AG10803 (cell line): ENCODE measurements at regions not wholly inside any gene's neighbourhood (a gene's known extent, or its start where the extent isn't known, plus 50 kb on each side); places are given as distances from the start of the nearest gene placed in this dataset.
"Not testable (repeated sequence)": the region's sequence is repeated elsewhere in the genome, so short reads cannot be mapped to it uniquely, and the experiment has no call there.

Experiments
- DNase-seq: peaks from one replicate; pipeline ENCODE4 v3.0.0; 2010; ENCODE audit warnings: low read depth
- H3K4me3 ChIP-seq: 2 replicates; pipeline ENCODE4 v1.5.1; 2011; ENCODE audit warnings: mild to moderate bottlenecking, low read length, control low read depth
- CTCF ChIP-seq: conservative IDR thresholded peaks from 2 replicates; pipeline ENCODE4 v1.5.1; 2011; ENCODE audit warnings: mild to moderate bottlenecking, low read length, control low read depth, inconsistent platforms

- no peak for DNase-seq
- TF ChIP-seq CTCF, result no peak
- no peak overlapping the region for H3K4me3 ChIP-seq
Observed at GRCh38 chr7:10473569-10473968, 500.1 kb upstream of the PHF14 start.

- TF ChIP-seq CTCF, result no peak
- no peak for DNase-seq
- H3K4me3 ChIP-seq, result no peak overlapping the region
Observed at GRCh38 chr7:10474048-10474447, 499.6 kb upstream of the PHF14 start.

GRCh38 chr7:10475940-10476641 is 497.6 kb upstream of the PHF14 start:
- no peak for TF ChIP-seq CTCF
- no peak for DNase-seq
- no peak overlapping the region for H3K4me3 ChIP-seq

GRCh38 chr7:10476642-10477041 is 497.0 kb upstream of the PHF14 start:
- DNase-seq, result no peak
- no peak for TF ChIP-seq CTCF
- H3K4me3 ChIP-seq, result no peak overlapping the region

- H3K4me3 ChIP-seq, result no peak overlapping the region
- no peak for TF ChIP-seq CTCF
- DNase-seq, result no peak
Observed at GRCh38 chr7:10483671-10484070, 490.0 kb upstream of the PHF14 start.

- DNase-seq, result no peak
- no peak for TF ChIP-seq CTCF
- H3K4me3 ChIP-seq, result no peak overlapping the region
Observed at GRCh38 chr7:10484767-10485166, 488.9 kb upstream of the PHF14 start.

GRCh38 chr7:10501206-10501884 is 472.3 kb upstream of the PHF14 start:
- not testable (repeated sequence) for DNase-seq, H3K4me3 ChIP-seq
